ENCODE measurements at regions not wholly inside any gene's neighbourhood (a gene's known extent, or its start where the extent isn't known, plus 50 kb on each side); places are given as distances from the start of the nearest gene placed in this dataset.
"Not testable (repeated sequence)": the region's sequence is repeated elsewhere in the genome, so short reads cannot be mapped to it uniquely, and the experiment has no call there.

GRCh38 chr11:69905611-69906452 lies 86.6 kb upstream of the FGF3 start:
- DNase-seq = no peak

GRCh38 chr11:69906453-69906907 lies 87.3 kb upstream of the FGF3 start:
- DNase-seq = no peak

DNA sequence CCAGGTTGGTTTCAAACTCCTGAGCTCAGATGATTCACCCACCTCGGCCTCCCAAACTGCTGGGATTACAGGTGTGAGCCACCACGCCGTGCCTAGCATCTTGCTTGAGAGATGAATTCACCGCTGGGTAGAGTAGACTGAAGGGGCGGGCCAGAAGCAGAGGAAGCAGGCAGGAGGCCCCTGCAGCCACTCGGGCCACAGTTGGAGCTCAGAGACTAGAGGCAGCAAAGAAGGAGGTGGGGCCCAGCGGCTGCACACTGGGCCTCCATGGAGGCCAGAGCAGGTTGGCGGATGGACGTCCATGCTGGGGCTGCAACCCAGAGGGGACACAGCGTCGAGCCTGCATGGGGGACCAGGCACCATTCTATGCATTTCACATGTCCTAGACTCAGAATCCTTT lies 88.4 kb upstream of the FGF3 start:
- DNase-seq = no peak

GRCh38 chr11:69908511-69909220 lies 89.5 kb upstream of the FGF3 start:
- DNase-seq = no peak

DNA sequence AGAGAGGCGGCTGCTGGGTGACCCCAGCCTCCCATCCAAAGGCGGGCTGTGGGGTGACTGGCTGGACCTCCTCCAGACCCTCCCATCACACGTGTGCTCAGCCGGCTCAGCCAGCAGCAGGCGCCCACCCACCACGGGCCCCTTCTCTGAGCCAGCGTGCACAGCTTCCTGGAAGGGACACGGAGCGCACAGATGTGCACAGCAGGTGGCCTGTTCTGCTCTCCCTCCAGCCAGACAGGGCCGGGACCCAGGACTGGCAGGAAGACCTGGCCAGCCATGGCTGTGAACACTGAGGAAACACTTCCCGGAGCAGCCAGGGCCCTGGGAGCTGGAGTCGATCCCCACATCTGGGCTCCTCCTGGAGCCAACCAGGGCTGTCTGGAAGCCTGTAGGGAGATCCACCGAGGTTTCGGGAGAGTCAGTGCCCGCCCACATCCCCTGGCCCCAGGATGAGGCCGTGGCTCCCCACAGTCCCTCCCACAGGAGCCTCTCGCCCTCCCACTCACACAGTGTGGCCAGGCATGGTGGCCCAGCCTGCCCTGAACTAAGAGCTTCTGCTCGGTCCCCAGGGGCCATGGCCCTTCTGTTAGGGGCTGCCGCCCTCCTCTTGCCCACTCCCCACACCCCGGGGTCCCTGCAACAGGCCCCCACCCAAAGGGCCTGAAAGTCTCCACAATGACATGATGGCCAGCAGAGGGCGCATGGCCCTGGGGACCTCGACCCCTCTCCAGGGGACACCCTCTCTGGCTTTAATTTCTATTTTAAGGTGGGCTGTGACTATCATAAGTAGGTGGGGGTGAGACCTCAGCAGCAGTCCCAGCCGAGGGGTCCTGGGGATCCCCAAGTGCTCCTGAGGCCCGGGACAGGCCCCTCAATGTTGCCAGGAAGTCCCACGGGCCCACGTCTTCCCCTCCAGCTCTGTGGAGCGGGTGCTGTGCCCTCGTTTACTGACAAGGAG lies 90.6 kb upstream of the FGF3 start:
- DNase-seq = no peak

GRCh38 chr11:69910519-69911309 lies 91.5 kb upstream of the FGF3 start:
- no peak for DNase-seq

GRCh38 chr11:69911310-69912160 lies 92.3 kb upstream of the FGF3 start:
- no peak for DNase-seq

DNA sequence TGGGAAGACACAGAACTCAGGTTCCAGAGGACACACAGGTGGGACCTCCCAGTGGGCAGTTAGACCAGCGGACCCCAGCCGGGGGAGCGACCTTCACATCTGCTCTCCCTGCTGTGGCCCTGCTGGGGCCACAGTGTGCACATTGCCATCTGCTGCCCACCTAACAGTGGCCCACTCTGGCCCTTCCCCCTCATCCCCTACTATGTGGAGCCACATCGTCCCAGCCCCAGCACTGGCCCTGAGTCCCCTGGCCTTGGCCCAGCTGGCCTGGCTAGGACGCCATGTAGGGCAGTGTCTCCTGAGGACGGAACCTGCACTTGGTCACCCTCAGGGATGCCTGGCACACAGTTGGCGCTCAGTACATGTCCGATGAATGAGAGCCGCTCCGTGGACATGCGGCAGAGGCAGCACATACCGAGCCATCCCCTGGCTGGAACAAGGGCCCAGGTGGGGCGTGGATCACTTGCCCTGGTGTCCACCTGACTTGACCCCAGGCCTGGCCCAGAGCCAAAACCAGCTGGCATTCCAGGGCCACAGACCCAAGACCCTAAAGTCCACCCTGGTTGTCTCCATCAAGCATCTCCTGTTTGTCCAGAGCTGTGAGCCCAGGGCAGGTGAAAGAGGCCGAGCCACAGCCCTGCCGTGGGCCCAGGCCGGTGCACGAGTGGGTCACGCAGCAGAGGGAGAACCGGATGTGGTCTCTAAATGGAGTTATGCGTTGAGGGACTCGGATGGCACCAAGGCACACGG lies 93.1 kb upstream of the FGF3 start:
- no peak for DNase-seq

GRCh38 chr11:69912911-69913451 lies 93.8 kb upstream of the FGF3 start:
- DNase-seq = no peak

- DNase-seq = no peak
Observed at GRCh38 chr11:69913591-69914285, 94.5 kb upstream of the FGF3 start.

- DNase-seq = no peak
Observed at GRCh38 chr11:69914286-69915150, 95.3 kb upstream of the FGF3 start.

GRCh38 chr11:69915151-69915500 lies 95.9 kb upstream of the FGF3 start:
- DNase-seq = no peak

DNA sequence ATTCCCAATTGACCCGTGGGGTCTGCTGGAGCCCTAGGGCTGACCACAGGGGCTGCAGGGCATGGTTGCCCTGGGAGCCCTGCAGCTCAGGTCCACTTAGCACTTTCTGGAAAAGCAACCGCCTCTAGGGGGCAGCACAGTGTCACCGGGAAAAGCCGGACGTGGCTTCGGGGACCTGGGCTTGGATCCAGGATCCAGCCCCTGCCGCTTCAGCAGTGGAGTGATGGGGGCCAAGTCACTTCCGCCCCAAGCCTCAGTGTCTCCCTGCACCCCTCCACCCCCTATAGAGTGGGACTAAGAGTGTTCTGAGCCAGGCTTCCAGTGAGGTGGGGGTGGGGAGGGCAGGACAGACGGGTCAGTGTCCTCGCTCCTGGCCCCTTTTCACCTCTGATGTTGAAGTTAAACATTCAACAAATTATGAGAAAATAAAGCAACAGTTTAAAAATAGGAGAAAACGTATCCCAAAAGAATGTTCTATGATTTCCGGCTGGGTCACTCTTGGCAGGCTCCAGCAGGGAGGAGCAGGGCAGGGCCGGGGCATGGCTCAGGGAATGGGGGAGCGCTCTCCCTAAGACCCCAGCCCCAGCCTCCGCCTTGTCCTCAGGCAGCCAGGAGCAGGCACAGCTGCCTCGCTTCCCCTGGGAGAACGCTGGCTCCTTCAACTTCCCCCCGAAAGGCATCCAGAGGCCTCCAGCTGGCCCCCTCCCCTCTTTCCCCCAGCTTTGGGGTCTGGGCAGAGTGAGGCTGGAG lies 96.5 kb upstream of the FGF3 start:
- DNase-seq = peak; percentile 30

GRCh38 chr11:69916251-69916649 lies 97.0 kb upstream of the FGF3 start:
- not testable (repeated sequence) for DNase-seq

GRCh38 chr11:69916806-69917387 lies 97.7 kb upstream of the FGF3 start:
- no peak for DNase-seq

- DNase-seq = no peak
Observed at GRCh38 chr11:69917529-69917928, 98.3 kb upstream of the FGF3 start.

GRCh38 chr11:69918231-69918937 lies 99.2 kb upstream of the FGF3 start:
- no peak for DNase-seq

Measured in NCI-H2029 (cell line).